ENCODE measurements at regions not wholly inside any gene's neighbourhood (a gene's known extent, or its start where the extent isn't known, plus 50 kb on each side); places are given as distances from the start of the nearest gene placed in this dataset.

DNA sequence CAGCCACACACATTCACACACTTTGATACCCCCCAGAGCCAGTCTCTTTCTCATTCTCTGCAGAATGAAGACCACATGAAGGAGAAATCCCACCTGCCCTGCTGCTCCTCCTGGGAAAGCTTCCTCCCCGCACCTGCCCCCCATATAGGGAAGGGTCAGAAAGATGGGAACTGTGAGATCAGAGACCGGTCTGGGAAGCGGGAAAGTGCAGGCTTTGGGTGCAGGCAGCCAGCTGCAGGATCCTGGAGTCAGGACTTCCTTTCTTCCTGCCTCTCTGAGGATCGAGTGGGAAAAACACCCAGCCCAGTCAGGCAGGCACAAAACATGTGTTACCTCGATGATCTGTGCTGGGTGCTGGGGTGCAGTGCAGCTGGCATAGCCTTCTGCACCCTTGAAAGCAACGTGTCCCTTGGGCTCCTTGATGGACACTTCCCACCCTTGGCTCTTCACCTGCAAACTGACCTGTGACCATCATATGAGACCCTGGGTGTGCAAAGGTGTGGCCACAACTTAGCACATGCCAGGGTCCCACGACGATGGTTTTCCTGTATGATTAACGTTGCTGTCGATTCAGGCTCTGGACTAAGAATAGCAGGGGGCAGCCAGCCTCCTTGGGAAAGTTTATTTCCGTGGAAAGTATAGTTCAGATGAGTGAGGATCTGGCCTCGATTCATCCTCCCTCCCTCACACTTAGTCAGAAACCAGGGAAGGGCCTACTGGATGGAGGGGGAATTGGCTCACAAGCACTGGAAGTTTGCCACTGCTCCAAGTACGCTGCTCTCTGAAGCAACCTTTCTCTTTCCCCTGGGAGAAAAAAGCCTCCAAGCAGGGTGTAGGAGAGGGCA is 105.4 kb upstream of the MED13L start:
- DNase-seq, result no peak

DNA sequence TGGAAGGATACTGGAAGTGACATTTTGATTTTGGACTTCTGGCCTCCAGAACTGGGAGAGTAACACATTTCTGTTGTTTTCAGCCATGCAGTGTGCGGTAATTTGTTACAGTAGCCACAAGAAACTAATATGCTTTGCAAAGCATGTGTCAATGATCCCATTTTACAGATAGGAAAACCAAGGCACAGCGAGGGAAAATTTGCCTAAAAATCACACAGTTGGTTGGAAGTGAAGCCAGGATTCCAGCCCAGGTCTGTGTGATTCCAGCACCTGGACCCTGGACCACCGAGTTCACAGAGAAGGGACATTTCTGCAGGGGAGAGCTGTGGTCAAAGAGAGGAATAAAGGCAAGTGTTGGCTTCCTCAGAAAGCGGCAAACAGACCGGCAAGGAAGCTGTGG is 106.7 kb upstream of the MED13L start:
- no peak for DNase-seq

DNA sequence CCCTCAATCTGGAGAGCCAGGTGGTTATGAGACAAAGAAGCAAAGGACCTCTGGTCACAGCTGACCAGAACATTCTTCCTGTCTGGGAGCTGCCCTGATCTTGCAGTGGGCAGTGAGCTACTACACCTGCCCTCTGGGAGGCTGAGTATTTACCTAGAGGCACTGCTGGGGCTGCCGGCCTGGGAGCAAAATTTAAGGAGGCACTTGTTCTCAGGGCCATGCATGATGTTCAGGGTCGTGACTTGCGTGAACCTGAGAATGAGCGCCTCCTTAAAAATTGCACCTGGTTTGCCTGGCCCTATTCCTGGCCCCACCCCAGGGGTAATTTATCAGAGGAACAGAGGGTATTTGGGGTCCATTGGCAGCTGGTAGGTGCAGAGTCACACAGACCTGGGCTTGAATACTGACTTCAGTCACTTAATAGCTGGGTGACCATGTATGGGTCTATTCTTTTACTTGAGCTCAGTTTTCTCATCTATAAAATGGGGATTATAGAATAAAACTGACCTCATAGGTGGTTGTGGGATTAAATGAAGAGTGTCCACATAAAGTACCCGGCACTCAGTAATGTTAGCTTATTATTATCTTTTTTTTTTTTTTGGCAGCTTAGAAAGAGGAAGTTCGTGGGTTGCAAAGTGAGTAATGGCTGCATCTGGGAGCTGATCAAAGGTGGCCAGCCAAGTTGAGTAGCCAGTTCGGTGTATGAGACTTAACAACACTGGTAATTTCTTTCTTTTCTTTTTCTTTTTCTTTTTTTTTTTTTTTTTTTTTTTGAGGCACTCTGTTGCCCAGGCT is 107.4 kb upstream of the MED13L start:
- no peak for DNase-seq

DNA sequence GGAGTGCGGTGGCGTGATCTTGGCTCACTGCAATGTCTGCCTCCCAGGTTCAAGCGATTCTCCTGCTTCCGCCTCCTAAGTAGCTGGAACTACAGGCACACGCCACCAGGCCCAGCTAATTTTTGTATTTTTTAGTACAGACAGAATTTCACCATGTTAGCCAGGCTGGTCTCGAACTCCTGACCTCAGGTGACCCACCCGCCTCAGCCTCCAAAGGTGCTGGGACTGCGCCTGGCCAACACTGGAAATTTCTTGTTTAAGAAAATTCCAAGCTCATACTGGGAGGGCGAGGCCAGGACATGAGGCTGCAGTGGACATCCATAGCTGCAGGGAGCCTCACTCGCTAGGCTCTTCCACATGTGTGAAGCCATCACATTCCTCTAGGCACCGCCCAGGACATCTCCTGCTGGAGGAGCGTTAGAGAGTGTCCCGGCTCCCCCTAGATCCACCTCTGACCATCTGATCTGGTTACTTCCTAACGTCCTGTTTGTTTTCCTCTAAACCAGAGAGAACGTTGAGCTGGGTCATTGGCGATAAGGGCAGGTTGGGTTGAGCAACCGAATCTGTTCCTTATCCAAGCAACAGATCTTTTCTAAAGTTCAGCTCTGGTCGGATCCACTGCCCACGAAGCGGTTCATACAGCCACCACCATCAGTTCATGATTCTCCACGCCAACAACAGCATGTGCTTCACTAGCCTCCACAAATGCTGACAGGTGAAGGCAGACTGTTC is 108.2 kb upstream of the MED13L start:
- DNase-seq, result no peak

DNA sequence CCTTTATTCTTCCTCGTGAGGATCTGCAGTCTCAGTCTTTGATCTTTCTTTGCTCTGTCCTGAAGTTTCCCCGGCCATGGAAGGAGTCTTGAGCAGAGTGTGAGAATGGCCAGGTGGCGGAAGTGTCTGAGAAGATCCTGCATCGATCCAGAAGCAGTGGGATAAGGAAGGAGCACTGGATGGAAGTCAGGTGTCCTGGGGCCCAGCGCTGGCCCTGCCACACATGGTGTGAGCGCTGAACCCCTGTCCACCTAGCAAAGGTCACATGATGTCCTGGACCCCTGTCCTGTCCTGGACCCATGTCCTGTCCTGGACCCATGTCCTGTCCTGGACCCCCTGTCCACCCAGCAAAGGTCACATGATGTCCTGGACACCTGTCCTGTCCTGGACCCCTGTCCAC is 111.8 kb upstream of the MED13L start:
- DNase-seq, result no peak

DNA sequence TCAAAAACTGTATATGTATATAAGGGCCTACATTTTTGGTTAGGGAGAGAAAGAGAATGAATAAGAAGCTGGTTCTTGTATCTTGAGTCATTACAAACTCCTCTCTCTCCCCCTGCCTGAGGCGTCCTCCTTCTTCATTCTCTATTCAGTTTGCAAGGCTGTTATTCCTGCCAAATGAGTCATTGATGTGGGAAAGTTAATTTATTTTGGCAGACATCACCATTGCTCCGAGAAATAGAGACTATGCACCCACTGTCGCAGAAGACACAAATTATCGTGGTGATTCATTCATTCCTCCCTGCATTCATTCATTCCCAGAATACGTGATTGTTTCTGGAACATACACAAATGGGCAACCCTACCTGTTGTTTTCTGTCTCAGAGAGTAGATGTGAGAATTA is 112.5 kb upstream of the MED13L start:
- DNase-seq, result no peak

DNA sequence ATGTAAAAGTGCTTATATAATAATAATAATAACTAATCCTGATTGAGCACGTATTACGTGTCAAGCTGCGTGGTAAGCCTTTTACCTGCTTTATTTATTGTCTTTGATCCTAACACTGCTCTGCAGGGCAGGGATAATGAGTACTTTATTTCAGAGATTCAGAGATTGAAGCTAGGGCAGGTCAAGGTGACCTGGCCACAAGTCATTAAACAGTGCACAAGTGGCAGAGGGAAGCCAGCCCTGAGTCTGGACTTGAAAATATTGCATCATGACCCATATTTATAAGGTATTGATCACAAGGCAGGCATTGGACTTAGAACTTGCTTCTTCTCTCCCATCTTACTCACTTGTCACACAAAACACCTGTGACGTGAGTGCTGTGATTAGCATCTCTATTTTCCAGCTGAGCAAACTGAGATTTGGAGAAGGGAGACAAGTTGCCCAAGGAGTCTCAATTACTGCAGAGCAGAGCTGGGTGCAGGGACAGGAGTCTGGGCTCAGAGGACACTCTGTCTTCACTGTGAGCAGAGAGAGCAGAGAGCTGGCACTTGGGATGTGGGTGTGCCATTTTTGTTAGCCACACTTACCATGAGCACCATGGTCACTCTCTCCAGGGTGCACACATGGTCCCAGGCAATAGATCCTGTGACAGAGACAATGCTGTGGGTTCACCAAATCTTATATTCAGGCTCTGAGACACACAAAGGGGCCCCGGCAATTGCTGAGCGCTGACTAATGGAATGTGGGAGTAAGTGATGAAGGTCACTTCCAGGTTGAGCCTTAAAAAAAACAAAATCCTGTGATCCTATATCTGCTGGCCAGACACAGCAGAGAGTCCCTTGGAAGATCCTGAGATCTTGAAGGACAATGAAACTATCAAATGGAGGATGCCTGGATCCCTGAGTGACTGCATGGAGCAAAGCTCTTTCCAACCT is 113.2 kb upstream of the MED13L start:
- DNase-seq, result no peak

DNA sequence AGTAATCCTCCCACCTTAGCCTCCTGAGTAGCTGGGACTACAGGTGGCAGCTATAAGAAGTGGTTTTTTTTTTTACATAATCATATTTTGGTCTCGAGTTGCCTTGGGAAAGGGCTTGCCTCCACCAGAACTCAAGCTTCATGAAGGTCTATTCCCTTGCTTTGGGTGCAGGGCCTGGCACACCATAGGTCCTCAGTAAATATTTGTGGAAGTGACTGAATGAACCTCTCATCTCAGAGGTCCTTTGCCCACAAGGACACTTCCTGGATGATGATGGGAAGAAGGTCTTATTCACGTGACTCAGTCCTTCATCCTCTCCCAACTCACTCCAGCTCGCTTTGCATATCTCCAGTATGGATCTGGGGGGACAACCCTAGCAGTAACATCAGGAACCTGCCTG is 114.0 kb upstream of the MED13L start:
- DNase-seq, result no peak

DNA sequence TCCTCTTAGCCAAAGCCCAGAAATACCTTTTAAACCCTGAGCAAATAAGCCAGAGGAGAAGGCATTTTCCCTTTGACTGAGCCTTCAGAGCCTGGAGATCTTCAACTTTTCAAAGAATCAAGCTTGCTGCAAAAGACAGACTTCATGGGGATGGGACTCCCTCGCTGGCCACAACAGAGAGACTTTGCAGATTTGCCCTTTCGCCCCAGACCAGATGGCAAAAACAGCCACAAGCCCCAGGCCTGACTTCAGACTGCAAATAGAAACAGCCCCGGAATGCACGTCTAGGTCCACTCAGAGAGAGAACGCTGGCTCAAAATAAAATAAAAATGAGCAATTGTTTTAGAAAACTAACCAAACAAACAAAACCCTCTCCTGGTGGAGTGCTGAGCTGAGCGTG is 114.6 kb upstream of the MED13L start:
- no peak for DNase-seq

DNA sequence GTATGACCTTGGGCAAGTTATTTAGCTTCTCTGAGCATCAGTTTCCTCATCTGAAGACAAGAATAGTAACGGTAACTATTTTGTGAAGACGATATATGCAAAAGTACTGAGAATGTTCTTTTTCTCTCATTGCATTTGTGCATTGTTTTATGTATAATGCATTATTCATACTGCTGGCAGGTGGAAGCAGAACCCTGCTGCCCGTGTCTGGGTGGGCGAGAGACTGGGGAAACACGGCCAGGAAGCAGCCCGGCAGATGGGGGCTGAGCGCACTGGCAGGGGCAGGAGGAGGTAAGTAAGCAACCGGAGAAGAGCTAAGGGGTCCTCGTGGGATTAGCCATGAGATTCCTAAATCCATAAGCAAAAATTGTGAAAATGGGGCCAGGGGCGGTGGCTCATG is 115.8 kb upstream of the MED13L start:
- no peak for DNase-seq

DNA sequence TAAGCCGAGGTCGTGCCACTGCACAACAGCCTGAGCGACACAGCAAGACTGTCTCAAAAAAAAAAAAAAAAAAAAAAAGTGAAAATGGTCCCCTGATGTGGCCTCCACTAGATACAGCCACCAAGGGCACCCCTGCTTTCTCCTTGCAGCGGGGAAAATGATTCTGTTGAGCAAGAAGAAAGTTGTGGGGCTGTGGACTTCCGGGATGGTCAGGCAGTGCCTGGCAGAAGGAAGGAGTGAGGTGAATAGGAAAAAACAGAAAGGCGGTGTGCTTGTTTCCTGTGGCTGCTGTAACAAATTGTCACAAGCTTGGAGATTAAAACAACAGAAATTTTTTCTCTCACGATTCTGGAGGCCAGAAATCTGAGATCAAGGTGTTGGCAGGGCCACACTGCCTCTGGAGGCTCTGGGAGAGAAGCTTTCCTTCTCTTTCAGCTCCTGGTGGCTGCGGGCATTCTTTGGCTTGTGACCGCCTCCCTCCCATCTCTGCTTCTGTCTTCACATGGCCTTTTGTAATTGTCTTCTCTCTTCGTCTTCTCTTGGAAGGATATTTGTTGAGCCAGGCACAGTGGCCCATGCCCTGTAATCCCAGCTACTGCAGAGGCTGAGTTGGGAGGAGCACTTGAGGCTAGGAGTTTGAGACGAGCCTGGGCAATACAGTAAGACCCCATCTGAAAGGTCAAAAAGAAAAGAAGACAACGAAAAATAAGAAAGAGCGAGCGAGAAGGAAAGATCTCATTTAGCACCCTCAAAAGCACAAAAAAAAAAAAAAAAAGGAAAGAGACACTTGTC is 116.6 kb upstream of the MED13L start:
- no peak for DNase-seq

DNA sequence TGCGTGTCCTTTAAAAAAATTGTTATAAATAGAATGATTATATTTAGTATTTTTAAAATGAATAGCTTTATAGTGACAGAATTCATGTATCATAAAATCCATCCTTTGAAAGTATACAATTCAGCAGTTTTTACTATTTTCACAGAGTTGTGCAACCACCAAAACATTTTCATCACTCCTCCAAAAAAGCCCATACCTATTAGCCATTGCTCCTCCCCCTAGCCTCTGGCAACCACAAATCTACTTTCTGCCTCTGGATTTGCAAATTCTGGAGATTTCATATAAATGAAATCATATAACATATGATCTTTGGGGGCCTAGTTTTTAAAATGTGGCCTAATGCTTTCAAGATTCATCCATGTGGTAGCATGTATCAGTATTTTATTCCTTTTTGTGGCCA is 117.9 kb upstream of the MED13L start:
- no peak for DNase-seq

DNA sequence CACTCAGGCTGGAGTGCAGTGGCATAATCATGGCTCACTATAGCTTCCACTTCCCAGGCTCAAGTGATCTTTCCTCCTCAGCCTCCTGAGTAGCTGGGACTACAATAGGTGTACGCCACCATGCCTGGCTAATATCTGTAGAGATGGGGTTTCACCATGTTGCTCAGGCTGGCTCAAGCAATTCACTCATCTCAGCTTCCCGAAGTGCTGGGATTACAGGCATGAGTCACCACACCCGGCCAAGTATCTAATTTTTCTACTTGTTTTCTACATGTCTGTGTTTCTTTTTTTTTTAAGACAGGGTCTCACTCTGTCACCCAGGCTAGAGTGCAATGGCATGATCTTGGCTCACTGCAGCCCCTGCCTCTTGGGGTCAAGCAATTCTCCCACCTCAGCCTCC is 119.7 kb upstream of the MED13L start:
- DNase-seq, result no peak

DNA sequence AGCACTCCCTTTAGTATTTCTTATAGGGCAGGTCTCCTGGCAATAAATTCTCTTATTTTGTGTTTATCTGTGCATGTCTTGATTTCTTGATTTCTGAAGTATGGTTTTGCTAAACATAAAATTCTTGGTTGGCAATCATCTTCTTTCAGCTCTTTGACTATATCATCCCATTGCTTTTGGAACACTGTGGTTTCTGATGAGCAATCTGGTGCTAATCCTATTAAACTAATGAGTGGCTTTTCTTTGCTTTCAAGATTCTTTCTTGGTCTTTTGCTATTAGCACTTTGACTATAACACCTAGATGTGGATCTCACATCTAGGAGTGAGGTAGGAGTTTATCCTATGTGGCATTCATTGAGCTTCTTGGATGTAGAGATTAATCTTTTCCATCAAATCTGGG is 120.7 kb upstream of the MED13L start:
- DNase-seq, result no peak

DNA sequence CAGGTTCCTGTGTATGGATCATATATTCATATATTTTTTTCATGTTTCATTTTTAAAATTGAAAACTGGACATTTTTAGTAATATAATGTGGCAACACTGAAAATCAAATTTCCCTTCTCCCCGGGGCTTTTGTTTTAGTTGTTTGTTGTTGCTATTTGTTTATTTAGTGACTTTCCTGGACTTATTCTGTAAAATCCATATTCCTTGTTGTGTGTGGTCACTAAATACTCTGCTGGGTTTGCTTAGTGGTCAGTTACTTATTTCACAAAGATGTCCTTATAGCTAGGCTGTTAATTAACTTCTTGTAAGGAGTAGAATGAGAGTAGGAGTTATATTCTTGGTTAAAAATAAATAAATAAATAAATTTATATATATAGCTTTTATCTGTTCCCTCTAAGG is 121.6 kb upstream of the MED13L start:
- no peak for DNase-seq

DNA sequence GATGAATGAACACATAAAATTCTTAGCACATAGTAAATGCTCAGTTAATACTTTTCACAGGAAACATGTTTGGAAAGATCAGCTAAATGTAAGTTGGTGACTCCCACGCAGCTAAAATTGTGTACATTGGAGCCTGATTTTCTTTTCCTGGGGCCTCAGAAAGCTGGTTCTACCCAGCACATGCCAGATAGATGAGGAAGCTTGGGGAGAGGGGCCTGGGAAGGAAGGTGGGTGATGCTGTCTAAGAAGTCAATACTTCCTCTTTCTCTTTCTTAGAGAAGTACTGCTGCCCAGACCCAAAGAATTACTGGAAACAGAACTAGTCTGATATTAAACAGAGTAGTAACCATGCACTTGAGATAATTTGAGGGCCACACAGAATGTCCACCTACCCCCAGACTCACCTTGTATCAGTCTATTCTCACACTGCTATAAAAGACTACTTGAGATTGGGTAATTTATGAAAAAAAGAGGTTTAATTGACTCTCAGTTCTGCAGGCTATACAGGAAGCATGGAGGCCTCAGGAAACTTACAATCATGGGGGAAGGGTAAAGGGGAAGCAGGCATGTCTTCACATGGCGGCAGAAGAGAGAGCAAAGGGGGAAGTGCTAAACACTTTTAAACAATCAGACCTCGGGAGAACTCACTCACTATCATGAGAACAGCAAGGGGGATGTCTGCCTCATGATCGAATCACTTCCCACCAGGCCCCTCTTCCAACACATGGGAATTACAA is 123.3 kb upstream of the MED13L start:
- DNase-seq, result no peak

DNA sequence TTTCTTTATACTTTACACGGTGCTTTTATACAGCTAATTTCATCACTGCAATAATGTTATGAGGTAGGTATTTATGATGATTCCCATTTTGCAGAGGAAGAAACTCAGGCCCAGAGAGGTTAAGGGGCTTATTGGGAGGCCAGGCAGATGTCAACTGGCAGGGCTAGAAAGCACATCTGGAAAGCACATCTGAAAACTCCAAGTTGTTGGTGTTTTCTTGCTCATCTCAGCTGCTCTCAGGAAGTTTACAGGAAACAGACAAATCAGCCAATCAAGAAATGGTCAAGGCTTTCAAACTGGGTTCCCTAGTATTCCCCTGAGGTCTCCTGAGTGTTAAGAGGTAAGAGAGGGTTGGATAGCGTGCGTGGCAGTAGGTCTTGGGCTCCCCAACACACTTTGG is 124.1 kb upstream of the MED13L start:
- no peak for DNase-seq

DNA sequence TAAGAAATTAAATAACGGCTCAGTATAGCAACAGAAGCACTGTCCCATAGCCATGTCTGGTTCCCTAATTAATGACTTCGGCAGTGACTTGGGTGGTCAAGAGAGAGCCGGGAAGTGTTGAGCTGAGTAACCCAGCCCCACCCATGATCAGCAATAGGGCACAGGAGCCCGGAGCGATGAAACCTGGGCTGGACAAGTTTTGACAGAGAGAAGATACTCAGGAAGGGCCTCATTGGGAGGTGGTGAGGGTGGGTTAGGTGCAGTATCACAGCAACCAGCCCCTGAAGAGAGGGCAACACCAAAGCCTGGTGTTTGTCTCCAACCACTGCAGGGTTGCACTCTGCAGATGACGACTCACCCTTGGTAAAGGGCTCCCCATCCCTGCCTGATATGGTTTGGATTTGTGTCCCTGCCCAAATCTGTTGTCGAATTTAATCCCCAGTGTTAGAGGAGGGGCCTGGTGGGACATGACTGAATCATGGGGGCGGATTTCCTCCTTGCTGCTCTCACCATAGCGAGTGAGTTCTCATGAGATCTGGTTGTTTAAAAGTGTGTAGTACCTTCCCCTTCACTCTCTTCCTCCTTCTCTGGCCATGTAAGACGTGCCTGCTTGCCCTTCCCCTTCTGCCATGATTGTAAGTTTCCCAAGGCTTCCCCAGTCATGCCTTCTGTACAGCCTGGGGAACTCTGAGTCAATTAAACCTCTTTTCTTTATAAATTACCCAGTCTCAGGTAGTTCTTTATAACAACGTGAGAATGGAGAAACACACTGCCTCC is 124.9 kb upstream of the MED13L start:
- no peak for DNase-seq

DNA sequence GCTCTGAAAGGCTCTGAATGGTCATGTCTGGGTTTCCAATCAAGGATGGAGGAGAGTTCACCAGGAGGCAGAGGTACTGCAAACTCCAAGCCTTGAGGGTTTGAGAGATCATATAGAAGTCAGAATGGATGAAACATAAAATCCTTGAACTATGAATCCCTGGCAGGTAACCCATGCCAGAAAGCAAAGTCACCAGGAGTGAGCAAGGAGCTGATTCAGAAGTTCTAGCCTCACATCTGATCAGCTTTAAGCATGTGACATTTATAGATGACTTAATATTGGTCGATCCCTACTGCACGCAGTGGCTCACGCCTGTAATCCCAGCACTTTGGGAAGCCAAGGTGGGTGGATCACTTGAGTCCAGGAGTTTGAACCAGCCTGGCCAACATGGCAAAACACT is 126.1 kb upstream of the MED13L start:
- no peak for DNase-seq

DNA sequence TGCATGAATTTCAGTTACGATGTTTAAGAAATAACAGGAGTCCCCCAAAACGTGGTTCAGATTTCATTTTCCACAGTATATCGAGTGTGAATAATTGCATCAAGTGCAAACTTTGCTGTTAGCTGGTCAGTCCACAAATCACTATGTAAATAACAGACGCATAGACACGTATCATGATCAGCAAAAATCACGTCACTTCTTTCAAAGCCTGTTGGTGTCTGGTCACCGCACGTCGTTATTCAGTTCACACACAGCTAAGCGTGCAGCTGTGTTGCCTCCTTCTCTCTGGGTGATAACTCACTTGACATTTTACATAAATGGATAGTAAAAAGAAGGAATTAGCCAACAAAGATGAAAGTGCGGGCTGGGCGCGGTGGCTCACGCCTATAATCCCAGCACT is 126.8 kb upstream of the MED13L start:
- no peak for DNase-seq

Data from stimulated activated CD4-positive, alpha-beta T cell treated with anti-CD3 and anti-CD28 coated beads, Interleukin-4, amount 100 ng/mL, for 1 hour (primary cell).